Gastroesophageal sphincter (tissue), 4 donors: ENCODE measurements at regions not wholly inside any gene's neighbourhood (a gene's known extent, or its start where the extent isn't known, plus 50 kb on each side); places are given as distances from the start of the nearest gene placed in this dataset.
"Not testable (repeated sequence)": the region's sequence is repeated elsewhere in the genome, so short reads cannot be mapped to it uniquely, and the experiment has no call there.

Source experiments
- ATAC-seq: fragments of 150-250 bp; one replicate; pipeline ENCODE4 v1.9.1; 2016; ENCODE audit warnings: mild to moderate bottlenecking, moderate library complexity
- H3K27ac ChIP-seq, 4 donors: fragments of 200-600 bp; sonication (generic) in 3 of 4; 1 replicate in 3 of 4; 2 replicates in 1 of 4; pipeline ENCODE4 v1.5.1; 2016 to 2019
- H3K27me3 ChIP-seq: fragments of 200-600 bp; sonication (generic); one replicate; pipeline ENCODE4 v1.5.1; 2019
- H3K36me3 ChIP-seq, 2 donors: fragments of 200-600 bp; sonication (generic); one replicate each; pipeline ENCODE4 v1.5.1; 2019; ENCODE audit warnings: control low read depth in 1 of 2
- H3K4me1 ChIP-seq, 3 donors: fragments of 200-600 bp; sonication (generic); 1 replicate in 2 of 3; 2 replicates in 1 of 3; pipeline ENCODE4 v1.5.1; 2016 to 2019; ENCODE audit warnings: control low read depth in 2 of 3
- H3K4me3 ChIP-seq, 2 donors: fragments of 200-600 bp; sonication (generic); one replicate each; pipeline ENCODE4 v1.5.1; 2019; ENCODE audit warnings: mild to moderate bottlenecking in 1 of 2, moderate library complexity in 1 of 2
- H3K9me3 ChIP-seq, 3 donors: fragments of 200-600 bp; sonication (generic); one replicate each; pipeline ENCODE4 v1.5.1; 2017 to 2019; ENCODE audit warnings: control low read depth in 2 of 3
- CTCF ChIP-seq, 4 experiments: fragments of 200-600 bp in 2 of 4; fragments of 450-650 bp in 2 of 4; sonication (generic) in 1 of 4; IDR thresholded peaks; one replicate each; pipeline ENCODE4 v1.5.1; 2017 to 2019; ENCODE audit warnings: antibody characterized with exemption in 4 of 4, mild to moderate bottlenecking in 2 of 4, moderate library complexity in 2 of 4
- EP300 ChIP-seq: sonication (generic); formaldehyde crosslinking; IDR thresholded peaks from one replicate; pipeline ENCODE4 v1.6.1; 2017; ENCODE audit warnings: antibody characterized with exemption, mild to moderate bottlenecking
- POLR2A ChIP-seq, 2 donors: fragments of 450-650 bp; IDR thresholded peaks; one replicate each; pipeline ENCODE4 v1.6.1; 2017; ENCODE audit warnings: antibody characterized with exemption in 2 of 2, mild to moderate bottlenecking in 2 of 2, moderate library complexity in 1 of 2
- POLR2AphosphoS5 ChIP-seq: sonication (generic); formaldehyde crosslinking; IDR thresholded peaks from one replicate; pipeline ENCODE4 v1.6.1; 2017; ENCODE audit warnings: antibody characterized with exemption
- WGBS, 2 donors: methylation state at CpG; one replicate each; pipeline ENCODE4 v1.1.5; 2018; ENCODE audit warnings: low coverage in 1 of 2; 5-methylcytosine and 5-hydroxymethylcytosine counted together

DNA sequence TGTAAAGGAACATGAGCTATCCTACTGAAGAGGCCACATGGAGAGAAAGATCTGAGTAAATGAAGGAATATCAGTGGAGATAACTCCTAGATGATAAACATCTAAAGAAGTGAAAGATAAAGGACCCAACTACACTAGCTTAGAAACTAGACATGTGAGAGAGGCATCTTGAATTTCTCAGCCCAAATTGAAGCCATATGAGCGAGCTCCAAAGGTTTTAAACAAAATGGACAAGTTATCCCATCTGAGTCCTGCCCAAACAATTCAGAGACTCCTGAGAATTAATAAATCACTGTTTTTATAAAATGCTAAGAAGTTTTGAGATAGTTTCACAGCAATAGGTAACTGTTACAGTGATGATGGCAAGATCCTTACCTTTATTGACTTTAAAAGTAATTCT, 438.9 kb downstream of the NAV3 start:
- Histone ChIP-seq H3K36me3 (no peaks in the 10 kb centered on the region), H3K4me1 (no peaks in the 10 kb centered on the region), H3K4me3 (no peak overlapping the region), H3K27ac (no peak overlapping the region), H3K9me3 (no peaks in the 10 kb centered on the region), H3K27me3 (no peaks in the 10 kb centered on the region)
- ATAC-seq, result no peak
- no peak for TF ChIP-seq POLR2AphosphoS5
- TF ChIP-seq EP300, result no peak
- TF ChIP-seq CTCF (IDR thresholded peaks at IDR 0.05), result no peak
- WGBS, 2 donors, result 90 to 100% methylated on average over 1 of the region's 1 CpG

- no peak for ATAC-seq
Measured at GRCh38 chr12:78271546-78271945, 440.9 kb downstream of the NAV3 start.

GRCh38 chr12:78275886-78276285, 445.2 kb downstream of the NAV3 start:
- Histone ChIP-seq H3K36me3 (no peaks in the 10 kb centered on the region), H3K27ac (no peak overlapping the region), H3K4me3 (no peak overlapping the region), H3K4me1 (no peaks in the 10 kb centered on the region), H3K9me3 (peaks cover 0 to 5% (median 0%) of the 10 kb centered on the region in 3 donors), H3K27me3 (no peaks in the 10 kb centered on the region)
- TF ChIP-seq POLR2AphosphoS5, result no peak
- TF ChIP-seq POLR2A (IDR thresholded peaks at IDR 0.05), result no peak
- no peak for TF ChIP-seq EP300
- TF ChIP-seq CTCF (IDR thresholded peaks at IDR 0.05), result no peak
- 75 to 84% methylated on average over 2 of the region's 2 CpGs for WGBS, 2 donors
- no peak for ATAC-seq

More at GRCh38 chr12:78271546-78271945, 440.9 kb downstream of the NAV3 start:
- Histone ChIP-seq H3K4me3 (no peak overlapping the region), H3K9me3 (no peaks in the 10 kb centered on the region), H3K27me3 (no peaks in the 10 kb centered on the region), H3K27ac (no peak overlapping the region), H3K36me3 (no peaks in the 10 kb centered on the region), H3K4me1 (no peaks in the 10 kb centered on the region)
- TF ChIP-seq POLR2A (IDR thresholded peaks at IDR 0.05), result no peak
- TF ChIP-seq EP300, result no peak
- no peak for TF ChIP-seq POLR2AphosphoS5
- TF ChIP-seq CTCF (IDR thresholded peaks at IDR 0.05), result no peak
- WGBS, 2 donors, result 93% methylated on average over 3 of the region's 3 CpGs; no CpG with 5 or more reads in 1 of the 2 donors

- WGBS, 2 donors, result 91% methylated on average over 2 of the region's 2 CpGs; no CpG with 5 or more reads in 1 of the 2 donors
- no peaks in the 10 kb centered on the region for H3K36me3 ChIP-seq
- no peak for ATAC-seq
- peaks cover 0 to 5% (median 0%) of the 10 kb centered on the region in 3 donors for H3K9me3 ChIP-seq
- H3K4me1 ChIP-seq, result no peaks in the 10 kb centered on the region
- H3K27ac ChIP-seq, result no peak overlapping the region
- no peaks in the 10 kb centered on the region for H3K27me3 ChIP-seq
- H3K4me3 ChIP-seq, result no peak overlapping the region
- TF ChIP-seq EP300 (no peak), POLR2A (IDR thresholded peaks at IDR 0.05) (no peak), POLR2AphosphoS5 (no peak), CTCF (IDR thresholded peaks at IDR 0.05) (no peak)
Measured at GRCh38 chr12:78278706-78279190, 448.1 kb downstream of the NAV3 start.

GRCh38 chr12:78279567-78279966, 448.9 kb downstream of the NAV3 start:
- Histone ChIP-seq H3K9me3 (peaks cover 0 to 5% (median 0%) of the 10 kb centered on the region in 3 donors), H3K36me3 (no peaks in the 10 kb centered on the region), H3K4me1 (no peaks in the 10 kb centered on the region), H3K27me3 (no peaks in the 10 kb centered on the region), H3K4me3 (no peak overlapping the region), H3K27ac (no peak overlapping the region)
- WGBS, 2 donors, result 75 to 90% methylated on average over 5 of the region's 5 CpGs
- ATAC-seq, result no peak
- no peak for TF ChIP-seq EP300
- TF ChIP-seq CTCF (IDR thresholded peaks at IDR 0.05), result no peak
- TF ChIP-seq POLR2AphosphoS5, result no peak
- TF ChIP-seq POLR2A (IDR thresholded peaks at IDR 0.05), result no peak

- ATAC-seq, H3K9me3 ChIP-seq: not testable (repeated sequence)
- 74 to 92% methylated on average over 2 of the region's 2 CpGs for WGBS, 2 donors
Measured at GRCh38 chr12:78281102-78281501, 450.4 kb downstream of the NAV3 start.

More at GRCh38 chr12:78281102-78281501, 450.4 kb downstream of the NAV3 start:
- H3K27ac ChIP-seq, H3K27me3 ChIP-seq, H3K4me3 ChIP-seq, H3K4me1 ChIP-seq, H3K36me3 ChIP-seq: not testable (repeated sequence)
